Fibroblast of lung (primary cell): ENCODE measurements at regions not wholly inside any gene's neighbourhood (a gene's known extent, or its start where the extent isn't known, plus 50 kb on each side); places are given as distances from the start of the nearest gene placed in this dataset.

ENCODE experiments used
- CTCF ChIP-seq, 2 donors: IDR thresholded peaks in 1 of 2; conservative IDR thresholded peaks in 1 of 2; 1 replicate in 1 of 2; 2 replicates in 1 of 2; pipeline ENCODE4 v1.5.1; 2011 to 2012; ENCODE audit warnings: low read length in 2 of 2, control low read depth in 1 of 2, inconsistent platforms in 1 of 2, low read depth in 1 of 2, mild to moderate bottlenecking in 1 of 2
- EZH2 ChIP-seq: IDR thresholded peaks from 2 replicates; pipeline ENCODE4 v1.5.1; 2012; ENCODE audit warnings: low read length, control low read depth, mild to moderate bottlenecking; ENCODE audit errors: missing control alignments

GRCh38 chr3:106560451-106560966, 691.7 kb upstream of the CBLB start:
- no peak for TF ChIP-seq CTCF (conservative IDR thresholded peaks at IDR 0.05 in 1 of 2, IDR thresholded peaks at IDR 0.05 in 1 of 2; ENCODE audit: low read depth in 1 of 2, low read length in 2 of 2)
- no peak for TF ChIP-seq EZH2
